ENCODE measurements at regions not wholly inside any gene's neighbourhood (a gene's known extent, or its start where the extent isn't known, plus 50 kb on each side); places are given as distances from the start of the nearest gene placed in this dataset.

DNA sequence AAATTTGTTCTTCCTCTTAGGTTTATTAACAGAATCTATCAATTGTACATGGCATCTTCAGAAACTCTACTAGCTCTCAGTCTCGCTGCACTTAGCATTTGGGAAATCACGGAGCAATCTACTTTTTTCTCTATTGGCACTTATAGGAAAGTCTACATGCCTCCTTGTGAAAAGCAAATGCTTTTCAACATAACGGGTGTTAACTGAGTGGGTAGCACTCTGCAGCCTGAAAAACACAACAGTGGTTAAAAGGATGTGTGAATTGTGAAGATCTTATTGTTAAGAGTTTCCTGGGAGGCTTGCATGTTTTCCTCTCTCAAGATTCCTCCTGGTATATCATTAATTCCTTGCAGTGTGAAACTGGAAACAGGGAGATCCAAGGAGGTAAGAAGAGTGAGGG, 204.2 kb upstream of the SESN3 start:
- no peaks in the 10 kb centered on the region; the same call in 1 of the 2 replicates for H3K27me3 ChIP-seq (ENCODE audit: control insufficient read depth, insufficient read depth, low read length)
- H3K9me1 ChIP-seq (ENCODE audit: insufficient read depth, low read length) = no peaks in the 10 kb centered on the region
- no CpG with 5 or more reads among the region's 3 CpGs for WGBS, 2 experiments (ENCODE audit: extremely low coverage in 2 of 2, insufficient read length in 1 of 2)
- no peak overlapping the region for H3K9ac ChIP-seq (ENCODE audit: low read depth, low read length)
- no peak overlapping the region for H4K5ac ChIP-seq (ENCODE audit: low read depth, low read length)
- no peak overlapping the region for H4K91ac ChIP-seq (ENCODE audit: insufficient read depth, low read depth, low read length)
- no peaks in the 10 kb centered on the region for H3K79me1 ChIP-seq (ENCODE audit: low read depth in 1 of 2, low read length in 2 of 2)
- ATAC-seq (ENCODE audit: low read depth) (no peak), DNase-seq (no peak)
- H3K4me3 ChIP-seq (ENCODE audit: insufficient read depth, low read depth, low read length) = no peak overlapping the region
- no peaks in the 10 kb centered on the region for H3K36me3 ChIP-seq (ENCODE audit: control insufficient read depth, insufficient read depth, low read length)
- no peak overlapping the region for H2AK9ac ChIP-seq (replicated peaks; ENCODE audit: low read depth, low read length, poor library complexity)
- no peak overlapping the region for H3K4me2 ChIP-seq (ENCODE audit: low read depth, low read length)
- H3K23ac ChIP-seq (ENCODE audit: low read depth, low read length) = no peak overlapping the region
- H3K4me1 ChIP-seq (ENCODE audit: control insufficient read depth, insufficient read depth, low read length) = no peaks in the 10 kb centered on the region
- H2AK5ac ChIP-seq (ENCODE audit: low read depth, low read length) = no peak overlapping the region
- no peak for TF ChIP-seq RCOR1 (IDR thresholded peaks at IDR 0.05; ENCODE audit: insufficient replicate concordance, low read length)
- no peak for TF ChIP-seq POLR2A (IDR thresholded peaks at IDR 0.05; ENCODE audit: low read depth, low read length)
- no peak for TF ChIP-seq RAD21 (IDR thresholded peaks at IDR 0.05; ENCODE audit: low read length)
- no peak for TF ChIP-seq CHD1 (IDR thresholded peaks at IDR 0.05; ENCODE audit: low read depth, low read length)
- TF ChIP-seq NFE2L2 (IDR thresholded peaks at IDR 0.05; ENCODE audit: low read depth, low read length) = no peak
- TF ChIP-seq MAZ (IDR thresholded peaks at IDR 0.05; ENCODE audit: borderline replicate concordance, low read depth, low read length) = no peak
- TF ChIP-seq CEBPB (IDR thresholded peaks at IDR 0.05; ENCODE audit: low read depth, low read length) = no peak
- TF ChIP-seq MAFK (IDR thresholded peaks at IDR 0.05; ENCODE audit: low read depth, low read length) = no peak
- no peak for TF ChIP-seq FOS (IDR thresholded peaks at IDR 0.05; ENCODE audit: low read depth, low read length)
- TF ChIP-seq MXI1 (IDR thresholded peaks at IDR 0.05; ENCODE audit: borderline replicate concordance, low read depth, low read length) = no peak
- no peak for TF ChIP-seq SMC3 (IDR thresholded peaks at IDR 0.05; ENCODE audit: low read depth, low read length)
- no peak for TF ChIP-seq RFX5 (IDR thresholded peaks at IDR 0.05; ENCODE audit: low read depth, low read length)
- TF ChIP-seq, protein P1, sequence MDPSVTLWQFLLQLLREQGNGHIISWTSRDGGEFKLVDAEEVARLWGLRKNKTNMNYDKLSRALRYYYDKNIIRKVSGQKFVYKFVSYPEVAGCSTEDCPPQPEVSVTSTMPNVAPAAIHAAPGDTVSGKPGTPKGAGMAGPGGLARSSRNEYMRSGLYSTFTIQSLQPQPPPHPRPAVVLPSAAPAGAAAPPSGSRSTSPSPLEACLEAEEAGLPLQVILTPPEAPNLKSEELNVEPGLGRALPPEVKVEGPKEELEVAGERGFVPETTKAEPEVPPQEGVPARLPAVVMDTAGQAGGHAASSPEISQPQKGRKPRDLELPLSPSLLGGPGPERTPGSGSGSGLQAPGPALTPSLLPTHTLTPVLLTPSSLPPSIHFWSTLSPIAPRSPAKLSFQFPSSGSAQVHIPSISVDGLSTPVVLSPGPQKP (IDR thresholded peaks at IDR 0.05; ENCODE audit: borderline replicate concordance, low read depth, low read length) = no peak
- TF ChIP-seq, protein P2, sequence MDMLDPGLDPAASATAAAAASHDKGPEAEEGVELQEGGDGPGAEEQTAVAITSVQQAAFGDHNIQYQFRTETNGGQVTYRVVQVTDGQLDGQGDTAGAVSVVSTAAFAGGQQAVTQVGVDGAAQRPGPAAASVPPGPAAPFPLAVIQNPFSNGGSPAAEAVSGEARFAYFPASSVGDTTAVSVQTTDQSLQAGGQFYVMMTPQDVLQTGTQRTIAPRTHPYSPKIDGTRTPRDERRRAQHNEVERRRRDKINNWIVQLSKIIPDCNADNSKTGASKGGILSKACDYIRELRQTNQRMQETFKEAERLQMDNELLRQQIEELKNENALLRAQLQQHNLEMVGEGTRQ (IDR thresholded peaks at IDR 0.05; ENCODE audit: low read depth, low read length) = no peak
- TF ChIP-seq, protein P3, sequence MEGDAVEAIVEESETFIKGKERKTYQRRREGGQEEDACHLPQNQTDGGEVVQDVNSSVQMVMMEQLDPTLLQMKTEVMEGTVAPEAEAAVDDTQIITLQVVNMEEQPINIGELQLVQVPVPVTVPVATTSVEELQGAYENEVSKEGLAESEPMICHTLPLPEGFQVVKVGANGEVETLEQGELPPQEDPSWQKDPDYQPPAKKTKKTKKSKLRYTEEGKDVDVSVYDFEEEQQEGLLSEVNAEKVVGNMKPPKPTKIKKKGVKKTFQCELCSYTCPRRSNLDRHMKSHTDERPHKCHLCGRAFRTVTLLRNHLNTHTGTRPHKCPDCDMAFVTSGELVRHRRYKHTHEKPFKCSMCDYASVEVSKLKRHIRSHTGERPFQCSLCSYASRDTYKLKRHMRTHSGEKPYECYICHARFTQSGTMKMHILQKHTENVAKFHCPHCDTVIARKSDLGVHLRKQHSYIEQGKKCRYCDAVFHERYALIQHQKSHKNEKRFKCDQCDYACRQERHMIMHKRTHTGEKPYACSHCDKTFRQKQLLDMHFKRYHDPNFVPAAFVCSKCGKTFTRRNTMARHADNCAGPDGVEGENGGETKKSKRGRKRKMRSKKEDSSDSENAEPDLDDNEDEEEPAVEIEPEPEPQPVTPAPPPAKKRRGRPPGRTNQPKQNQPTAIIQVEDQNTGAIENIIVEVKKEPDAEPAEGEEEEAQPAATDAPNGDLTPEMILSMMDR (conservative IDR thresholded peaks at IDR 0.05; ENCODE audit: low read depth, low read length) = no peak
- TF ChIP-seq BHLHE40 (IDR thresholded peaks at IDR 0.05; ENCODE audit: low read depth, low read length) = no peak
- no peak overlapping the region for H2BK15ac ChIP-seq (ENCODE audit: low read depth, low read length)
- dilution Hi-C loops (cut with HindIII; ENCODE audit: low sequenced_read_pairs, unreplicated experiment) (no loop called here), in situ Hi-C loops (cut with MboI; ENCODE audit: low sequenced_read_pairs) (no loop called here), intact Hi-C loops (cut with micrococcal nuclease) (no loop called here)
- no peak overlapping the region for H3K18ac ChIP-seq (ENCODE audit: low read depth, low read length)
- no peaks in the 10 kb centered on the region for H4K20me1 ChIP-seq (ENCODE audit: insufficient read depth, low read length)
- no peak overlapping the region for H4K8ac ChIP-seq (ENCODE audit: low read depth in 2 of 2, low read length in 2 of 2)
- H2BK5ac ChIP-seq (ENCODE audit: low read depth, low read length, poor library complexity, severe bottlenecking) = no peak overlapping the region
- H3K56ac ChIP-seq (ENCODE audit: extremely low read depth, insufficient read depth, low read length) = no peak overlapping the region
- no peak overlapping the region for H3K14ac ChIP-seq (replicated peaks; ENCODE audit: low read depth, low read length)
- POLR2A ChIA-PET (ENCODE audit: unreplicated experiment) = no interaction called here
- H3K9me3 ChIP-seq (ENCODE audit: control insufficient read depth, insufficient read depth, low read length) = no peaks in the 10 kb centered on the region
- no peak overlapping the region for H2BK20ac ChIP-seq (ENCODE audit: low read depth, low read length)
- CTCF ChIA-PET = no interaction called here
- no peak overlapping the region for H3K4ac ChIP-seq (ENCODE audit: low read depth, low read length)
- no peak overlapping the region for H3K27ac ChIP-seq (ENCODE audit: insufficient read depth, low read length)
- no peak overlapping the region for H2BK120ac ChIP-seq (ENCODE audit: low read depth, low read length)
- H2AFZ ChIP-seq (replicated peaks; ENCODE audit: low read length, poor library complexity) = no peak overlapping the region
- no TSS peak for BruUV-seq (replicated peaks)

Measured in IMR-90 (cell line).